ENCODE measurements at regions not wholly inside any gene's neighbourhood (a gene's known extent, or its start where the extent isn't known, plus 50 kb on each side); places are given as distances from the start of the nearest gene placed in this dataset.
"Not testable (repeated sequence)": the region's sequence is repeated elsewhere in the genome, so short reads cannot be mapped to it uniquely, and the experiment has no call there.

GRCh38 chr14:105740961-105741360 is 214.6 kb downstream of the TMEM121 start:
- TF ChIP-seq POLR2A (IDR thresholded peaks at IDR 0.05; ENCODE audit: low read depth, low read length); CTCF (IDR thresholded peaks at IDR 0.05; ENCODE audit: extremely low read depth in 1 of 2, insufficient read depth in 1 of 2, low read depth in 1 of 2, low read length in 2 of 2); JUN (IDR thresholded peaks at IDR 0.05; ENCODE audit: borderline replicate concordance, insufficient read depth, insufficient read length, low read depth): not testable (repeated sequence)

All from endothelial cell of umbilical vein (primary cell).